Esophagus (tissue), 2 donors: ENCODE measurements at regions not wholly inside any gene's neighbourhood (a gene's known extent, or its start where the extent isn't known, plus 50 kb on each side); places are given as distances from the start of the nearest gene placed in this dataset.
"Not testable (repeated sequence)": the region's sequence is repeated elsewhere in the genome, so short reads cannot be mapped to it uniquely, and the experiment has no call there.

ENCODE experiments used
- H3K27ac ChIP-seq, 2 donors: one replicate each; pipeline ENCODE4 v1.5.1; 2013; ENCODE audit warnings: low read depth in 2 of 2, mild to moderate bottlenecking in 2 of 2, inconsistent platforms in 1 of 2, low read length in 1 of 2, moderate library complexity in 1 of 2
- H3K27me3 ChIP-seq, 2 donors: one replicate each; pipeline ENCODE4 v1.6.1; 2013; ENCODE audit warnings: low read length in 2 of 2, control low read depth in 1 of 2, mild to moderate bottlenecking in 1 of 2; ENCODE audit not compliant: insufficient read depth in 2 of 2, control insufficient read depth in 1 of 2
- H3K36me3 ChIP-seq, 2 donors: one replicate each; pipeline ENCODE4 v1.6.1; 2013; ENCODE audit warnings: low read length in 1 of 2; ENCODE audit not compliant: control insufficient read depth in 2 of 2, insufficient read depth in 2 of 2
- H3K4me1 ChIP-seq, 2 donors: one replicate each; pipeline ENCODE4 v1.6.1; 2013; ENCODE audit warnings: low read length in 1 of 2; ENCODE audit not compliant: control insufficient read depth in 2 of 2, insufficient read depth in 2 of 2
- H3K4me3 ChIP-seq, 2 donors: one replicate each; pipeline ENCODE4 v1.5.1; 2013; ENCODE audit warnings: low read length in 2 of 2, mild to moderate bottlenecking in 2 of 2, low read depth in 1 of 2, moderate library complexity in 1 of 2
- H3K9me3 ChIP-seq, 2 donors: one replicate each; pipeline ENCODE4 v1.6.1; 2013; ENCODE audit warnings: mild to moderate bottlenecking in 2 of 2, low read depth in 1 of 2, low read length in 1 of 2, moderate library complexity in 1 of 2; ENCODE audit not compliant: control insufficient read depth in 2 of 2, insufficient read depth in 1 of 2
- WGBS, 2 donors: extraction: QIAGEN DNeasy Blood & Tissue Kit; methylation state at CpG; one replicate each; pipeline ENCODE4 v1.1.7; 2013; 5-methylcytosine and 5-hydroxymethylcytosine counted together
- donor health status: healthy with polysubstance abuse.
- donor health status: Bipolar disorder and iron deficiency.

DNA sequence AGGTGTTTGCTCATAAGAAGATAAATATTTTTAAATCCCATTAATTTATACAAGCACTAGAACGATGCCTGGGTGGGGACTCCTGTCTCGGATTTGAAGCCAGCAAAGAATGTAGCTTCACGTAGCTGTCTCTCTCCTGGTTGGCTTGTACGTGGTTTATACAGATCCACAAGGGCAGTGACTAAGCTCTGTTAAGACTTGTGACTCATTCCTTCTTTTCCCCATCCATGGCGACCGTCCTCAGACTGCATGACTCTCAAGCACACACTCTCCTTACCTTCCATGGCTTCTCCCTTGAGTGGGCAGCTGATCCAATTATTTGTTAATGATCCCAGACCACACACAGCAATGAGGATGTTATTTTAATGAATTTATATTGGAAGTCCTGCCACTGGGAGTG, 679.7 kb upstream of the SOX9 start:
- Histone ChIP-seq H3K9me3 (no peaks in the 10 kb centered on the region), H3K4me3 (no peak overlapping the region), H3K4me1 (no peaks in the 10 kb centered on the region), H3K27me3 (no peaks in the 10 kb centered on the region), H3K27ac (peak overlapping the region in 1 of 2 donors; percentile 31), H3K36me3 (no peaks in the 10 kb centered on the region)
- WGBS, 2 donors, result 47 to 61% methylated on average over 6 of the region's 6 CpGs

DNA sequence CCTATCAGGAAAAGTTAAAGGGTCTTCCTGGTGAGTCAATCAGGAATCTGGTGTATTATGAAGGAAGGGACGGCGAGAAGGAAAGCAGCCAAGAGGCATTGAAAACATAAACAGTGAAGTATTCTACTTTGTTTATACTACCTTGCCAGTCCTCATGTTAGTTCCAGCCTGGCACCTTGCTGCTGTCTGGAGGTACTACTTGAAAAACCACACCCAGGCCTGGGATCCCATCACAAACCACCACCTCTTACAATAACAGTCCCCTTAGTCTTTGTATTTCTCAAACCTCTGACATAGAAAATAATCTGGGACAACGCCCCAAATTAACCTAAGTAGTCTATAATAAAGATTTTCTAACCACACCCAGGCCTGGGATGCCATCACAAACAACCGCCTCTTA, 676.7 kb upstream of the SOX9 start:
- no peaks in the 10 kb centered on the region for H3K36me3 ChIP-seq

GRCh38 chr17:71446645-71447437, 674.0 kb upstream of the SOX9 start:
- WGBS, 2 donors, result 60 to 68% methylated on average over 2 of the region's 2 CpGs
- H3K36me3 ChIP-seq, result no peaks in the 10 kb centered on the region

More for the DNA sequence above, 676.7 kb upstream of the SOX9 start:
- Histone ChIP-seq H3K27me3 (no peaks in the 10 kb centered on the region), H3K4me3 (no peak overlapping the region), H3K27ac (no peak overlapping the region), H3K4me1 (no peaks in the 10 kb centered on the region), H3K9me3 (no peaks in the 10 kb centered on the region)
- 75 to 80% methylated on average over 4 of the region's 4 CpGs for WGBS, 2 donors

DNA sequence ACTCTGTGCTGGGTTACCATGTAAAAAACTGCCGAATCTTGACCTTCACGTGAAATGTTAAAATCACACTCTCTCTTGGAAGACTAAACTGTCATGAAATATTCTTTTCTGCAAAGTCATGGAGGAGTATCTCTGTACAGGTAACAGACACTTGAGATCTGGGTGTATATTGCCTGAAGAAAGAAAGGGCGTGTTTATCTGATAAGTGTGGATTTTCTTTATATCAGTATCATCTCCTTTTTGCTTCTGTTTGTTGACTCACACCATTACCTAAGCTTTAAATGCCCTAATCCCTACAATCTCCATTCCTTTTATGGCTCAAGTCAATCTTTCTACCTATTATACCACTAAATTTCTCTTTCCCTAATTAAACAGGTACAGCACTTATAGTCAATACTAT, 673.2 kb upstream of the SOX9 start:
- Histone ChIP-seq H3K4me3 (no peak overlapping the region), H3K27me3 (no peaks in the 10 kb centered on the region), H3K4me1 (no peaks in the 10 kb centered on the region), H3K9me3 (no peaks in the 10 kb centered on the region), H3K27ac (no peak overlapping the region), H3K36me3 (no peaks in the 10 kb centered on the region)
- 81 to 89% methylated on average over 3 of the region's 3 CpGs for WGBS, 2 donors

More at GRCh38 chr17:71446645-71447437, 674.0 kb upstream of the SOX9 start:
- no peaks in the 10 kb centered on the region for H3K9me3 ChIP-seq
- H3K27me3 ChIP-seq, result no peaks in the 10 kb centered on the region
- H3K27ac ChIP-seq, result no peak overlapping the region
- H3K4me3 ChIP-seq, result no peak overlapping the region
- H3K4me1 ChIP-seq, result no peaks in the 10 kb centered on the region

DNA sequence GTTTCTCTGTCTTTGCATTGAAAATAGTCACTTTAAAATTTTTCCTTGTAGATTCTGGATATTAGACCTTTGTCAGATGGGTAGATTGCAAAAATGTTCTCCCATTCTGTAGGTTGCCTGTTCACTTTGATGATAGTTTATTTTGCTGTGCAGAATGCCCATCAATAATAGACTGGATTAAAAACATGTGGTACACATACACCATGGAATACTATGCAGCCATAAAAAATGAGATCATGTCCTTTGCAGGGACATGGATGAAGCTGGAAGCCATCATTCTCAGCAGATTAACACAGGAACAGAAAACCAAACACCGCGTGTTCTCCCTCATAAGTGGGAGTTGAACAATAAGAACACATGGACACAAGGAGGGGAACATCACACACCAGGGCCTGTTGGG, 670.2 kb upstream of the SOX9 start:
- H3K27ac ChIP-seq, H3K4me3 ChIP-seq, H3K36me3 ChIP-seq, H3K27me3 ChIP-seq, H3K9me3 ChIP-seq, H3K4me1 ChIP-seq: not testable (repeated sequence)
- 66 to 76% methylated on average over 2 of the region's 2 CpGs for WGBS, 2 donors

GRCh38 chr17:71453876-71454422, 666.9 kb upstream of the SOX9 start:
- WGBS, 2 donors, result 81 to 87% methylated on average over 4 of the region's 4 CpGs
- Histone ChIP-seq H3K4me1 (no peaks in the 10 kb centered on the region), H3K27me3 (no peaks in the 10 kb centered on the region), H3K36me3 (no peaks in the 10 kb centered on the region), H3K4me3 (no peak overlapping the region), H3K9me3 (no peaks in the 10 kb centered on the region), H3K27ac (no peak overlapping the region)

GRCh38 chr17:71455219-71455618, 665.6 kb upstream of the SOX9 start:
- no peak overlapping the region for H3K4me3 ChIP-seq
- no peak overlapping the region for H3K27ac ChIP-seq
- H3K4me1 ChIP-seq, result no peaks in the 10 kb centered on the region
- 38 to 63% methylated on average over 2 of the region's 2 CpGs for WGBS, 2 donors
- H3K27me3 ChIP-seq, result no peaks in the 10 kb centered on the region
- H3K36me3 ChIP-seq, result no peaks in the 10 kb centered on the region
- no peaks in the 10 kb centered on the region for H3K9me3 ChIP-seq

DNA sequence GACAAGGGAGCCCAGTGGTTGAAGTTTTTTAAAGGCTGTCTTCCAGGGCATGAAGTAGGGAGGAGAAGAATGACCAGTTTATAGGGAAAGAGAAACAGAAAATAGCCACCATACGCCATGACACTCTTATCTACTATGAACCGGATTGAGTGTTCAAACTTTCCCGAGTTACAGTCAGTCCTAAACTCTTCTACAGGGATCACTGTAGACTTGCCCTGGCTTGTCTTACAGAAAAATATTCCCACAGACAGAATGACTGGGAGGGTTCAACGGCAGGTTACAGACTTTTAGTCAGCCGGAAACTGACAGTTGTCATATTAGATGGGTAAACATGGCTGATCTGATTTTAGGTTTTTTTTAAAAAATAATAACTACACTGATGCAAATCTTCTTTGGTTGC, 662.5 kb upstream of the SOX9 start:
- Histone ChIP-seq H3K9me3 (no peaks in the 10 kb centered on the region), H3K27ac (no peak overlapping the region), H3K4me1 (no peaks in the 10 kb centered on the region), H3K36me3 (no peaks in the 10 kb centered on the region), H3K27me3 (no peaks in the 10 kb centered on the region), H3K4me3 (no peak overlapping the region)
- WGBS, 2 donors, result 51 to 69% methylated on average over 5 of the region's 5 CpGs

DNA sequence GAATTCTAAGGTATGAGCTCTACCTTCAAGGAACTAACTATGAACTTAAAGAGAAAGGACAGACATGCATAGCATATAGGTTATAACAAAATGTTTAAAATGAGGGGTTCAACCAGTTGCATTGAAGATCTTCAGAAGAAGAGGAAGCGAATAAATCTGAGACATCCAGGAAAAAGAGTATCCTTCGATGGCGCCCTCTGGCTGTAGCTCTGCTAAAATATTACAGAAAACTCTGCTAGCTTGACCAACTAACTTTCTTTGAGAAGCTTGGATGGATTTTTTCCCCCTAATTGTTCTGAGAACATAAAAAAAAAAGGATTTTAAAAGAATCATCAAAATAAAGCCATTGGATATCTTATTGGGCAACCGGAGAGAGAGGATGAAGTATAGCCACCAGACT, 659.9 kb upstream of the SOX9 start:
- H3K36me3 ChIP-seq, result no peaks in the 10 kb centered on the region
- no peaks in the 10 kb centered on the region for H3K27me3 ChIP-seq
- H3K27ac ChIP-seq, result no peak overlapping the region
- H3K4me1 ChIP-seq, result no peaks in the 10 kb centered on the region
- no peak overlapping the region for H3K4me3 ChIP-seq
- 85 to 87% methylated on average over 4 of the region's 4 CpGs for WGBS, 2 donors
- no peaks in the 10 kb centered on the region for H3K9me3 ChIP-seq
